Keratinocyte (primary cell): ENCODE measurements at regions not wholly inside any gene's neighbourhood (a gene's known extent, or its start where the extent isn't known, plus 50 kb on each side); places are given as distances from the start of the nearest gene placed in this dataset.

Experiments
- DNase-seq: peaks from one replicate; pipeline ENCODE4 v3.0.0-alpha.2; 2011; ENCODE audit warnings: low read depth, missing footprints, low spot score
- FAIRE-seq: peaks from 2 replicates; lab custom pipeline; 2011; peaks lifted over from hg19 to GRCh38; lab: Jason Lieb, UNC
- H2AFZ ChIP-seq: 2 replicates; pipeline ENCODE4 v1.6.0; 2012; ENCODE audit warnings: low read length, control low read depth, inconsistent platforms; ENCODE audit not compliant: control insufficient read depth
- H3K27ac ChIP-seq: 2 replicates; pipeline ENCODE4 v1.5.1; 2011; ENCODE audit warnings: low read length; ENCODE audit not compliant: control insufficient read depth, insufficient read depth
- H3K27me3 ChIP-seq: 3 replicates; pipeline ENCODE4 v1.6.0; 2011; ENCODE audit warnings: low read length; ENCODE audit not compliant: control insufficient read depth, insufficient read depth; ENCODE audit errors: extremely low read depth
- H3K36me3 ChIP-seq, 2 experiments: 2 replicates in 1 of 2; 3 replicates in 1 of 2; pipeline ENCODE4 v1.5.1; 2011; ENCODE audit warnings: low read length in 2 of 2, mild to moderate bottlenecking in 1 of 2; ENCODE audit not compliant: control insufficient read depth in 2 of 2, insufficient read depth in 2 of 2; ENCODE audit errors: extremely low read depth in 1 of 2
- H3K4me1 ChIP-seq: 3 replicates; pipeline ENCODE4 v1.5.1; 2011; ENCODE audit warnings: low read length; ENCODE audit not compliant: control insufficient read depth, insufficient read depth; ENCODE audit errors: extremely low read depth
- H3K4me2 ChIP-seq: 3 replicates; pipeline ENCODE4 v1.6.0; 2011; ENCODE audit warnings: low read depth, low read length; ENCODE audit not compliant: control insufficient read depth, insufficient read depth; ENCODE audit errors: extremely low read depth
- H3K4me3 ChIP-seq, 3 experiments: fragments of 200-600 bp in 1 of 3; sonication (generic) in 1 of 3; 2 replicates in 2 of 3; 3 replicates in 1 of 3; pipeline ENCODE4 v1.5.1; 2011 to 2016; ENCODE audit warnings: low read length in 3 of 3, mild to moderate bottlenecking in 3 of 3, control low read depth in 2 of 3, inconsistent platforms in 1 of 3, low read depth in 1 of 3, mixed read lengths in 1 of 3, mixed run types in 1 of 3, moderate library complexity in 1 of 3; ENCODE audit not compliant: control insufficient read depth in 2 of 3, insufficient read depth in 2 of 3; ENCODE audit errors: extremely low read depth in 1 of 3
- H3K79me2 ChIP-seq: 2 replicates; pipeline ENCODE4 v1.6.0; 2012; ENCODE audit warnings: low read length; ENCODE audit not compliant: control insufficient read depth, insufficient read depth
- H3K9ac ChIP-seq: 3 replicates; pipeline ENCODE4 v1.6.0; 2011; ENCODE audit warnings: low read length; ENCODE audit not compliant: control insufficient read depth, insufficient read depth; ENCODE audit errors: extremely low read depth
- H3K9me1 ChIP-seq: 3 replicates; pipeline ENCODE4 v1.6.0; 2011; ENCODE audit warnings: low read length; ENCODE audit not compliant: control insufficient read depth, insufficient read depth; ENCODE audit errors: extremely low read depth
- H3K9me3 ChIP-seq: 2 replicates; pipeline ENCODE4 v1.5.1; 2012; ENCODE audit warnings: low read depth, low read length; ENCODE audit not compliant: control insufficient read depth
- H4K20me1 ChIP-seq: 3 replicates; pipeline ENCODE4 v1.6.0; 2011; ENCODE audit warnings: low read length; ENCODE audit not compliant: control insufficient read depth, insufficient read depth; ENCODE audit errors: extremely low read depth
- CTCF ChIP-seq, 3 experiments: IDR thresholded peaks in 1 of 3; conservative IDR thresholded peaks in 1 of 3; optimal IDR thresholded peaks in 1 of 3; 2 replicates in 2 of 3; 3 replicates in 1 of 3; pipeline versions ENCODE3 to v1.5.1; 2011; ENCODE audit warnings: low read length in 3 of 3, mild to moderate bottlenecking in 3 of 3, moderate library complexity in 2 of 3, control low read depth in 1 of 3, inconsistent platforms in 1 of 3; ENCODE audit not compliant: insufficient read depth in 2 of 3; ENCODE audit errors: extremely low read depth in 1 of 3
- EZH2 ChIP-seq: IDR thresholded peaks from one replicate; pipeline ENCODE4 v1.6.1; 2012; ENCODE audit warnings: inconsistent platforms, mild to moderate bottlenecking, low read length, moderate library complexity
- dilution Hi-C: fragments of 300-500 bp; cut with MboI; formaldehyde crosslinking; loops from one replicate; pipeline ENCODE4 v1.7.0; 2020; ENCODE audit warnings: low sequenced_read_pairs; ENCODE audit not compliant: extremely low pct_ligation_motif_present

GRCh38 chr13:90869580-90869979 lies 477.9 kb upstream of the MIR17HG start:
- no peak for FAIRE-seq

GRCh38 chr13:90872491-90873025 lies 474.9 kb upstream of the MIR17HG start:
- Histone ChIP-seq H3K9me3 (no peaks in the 10 kb centered on the region), H3K9me1 (no peaks in the 10 kb centered on the region), H4K20me1 (no peaks in the 10 kb centered on the region), H3K4me2 (no peak overlapping the region), H3K36me3 (no peaks in the 10 kb centered on the region), H3K79me2 (no peaks in the 10 kb centered on the region), H3K9ac (no peak overlapping the region), H3K4me1 (no peaks in the 10 kb centered on the region), H3K27ac (no peak overlapping the region), H3K27me3 (no peaks in the 10 kb centered on the region), H2AFZ (no peak overlapping the region), H3K4me3 (no peak overlapping the region)
- DNase-seq (no peak), FAIRE-seq (no peak)
- TF ChIP-seq CTCF (optimal IDR thresholded peaks at IDR 0.05 in 1 of 3, IDR thresholded peaks at IDR 0.05 in 1 of 3, conservative IDR thresholded peaks at IDR 0.05 in 1 of 3; ENCODE audit: extremely low read depth in 1 of 3, insufficient read depth in 2 of 3, low read length in 3 of 3) (no peak), EZH2 (no peak)
- dilution Hi-C loops = no loop called here

More at GRCh38 chr13:90869580-90869979, 477.9 kb upstream of the MIR17HG start:
- Histone ChIP-seq H3K27ac (no peak overlapping the region), H3K9ac (no peak overlapping the region), H4K20me1 (no peaks in the 10 kb centered on the region), H3K36me3 (no peaks in the 10 kb centered on the region), H2AFZ (no peak overlapping the region), H3K4me1 (no peaks in the 10 kb centered on the region), H3K9me1 (no peaks in the 10 kb centered on the region), H3K4me2 (no peak overlapping the region), H3K79me2 (no peaks in the 10 kb centered on the region), H3K27me3 (no peaks in the 10 kb centered on the region), H3K4me3 (no peak overlapping the region), H3K9me3 (no peaks in the 10 kb centered on the region)
- dilution Hi-C loops = no loop called here
- DNase-seq = no peak
- no peak for TF ChIP-seq EZH2
- TF ChIP-seq CTCF (optimal IDR thresholded peaks at IDR 0.05 in 1 of 3, IDR thresholded peaks at IDR 0.05 in 1 of 3, conservative IDR thresholded peaks at IDR 0.05 in 1 of 3; ENCODE audit: extremely low read depth in 1 of 3, insufficient read depth in 2 of 3, low read length in 3 of 3) = no peak
